K562 (cell line): ENCODE measurements at regions not wholly inside any gene's neighbourhood (a gene's known extent, or its start where the extent isn't known, plus 50 kb on each side); places are given as distances from the start of the nearest gene placed in this dataset.

Experiments used
- CREB1 ChIP-seq, 2 experiments: sonication (generic) in 1 of 2; formaldehyde crosslinking in 1 of 2; IDR thresholded peaks; 2 replicates each; pipeline versions ENCODE4 v1.6.1 to v1.8.0; 2012 to 2022; ENCODE audit warnings: inconsistent platforms in 1 of 2, mild to moderate bottlenecking in 1 of 2, missing genetic modification reagents in 1 of 2, moderate library complexity in 1 of 2
- CXXC5 ChIP-seq: fragments of 250-450 bp; sonication (Bioruptor Pico); IDR thresholded peaks from 2 replicates; pipeline ENCODE4 v1.8.0; 2022; ENCODE audit warnings: inconsistent platforms, mild to moderate bottlenecking, moderate library complexity
- E2F5 ChIP-seq: sonication (generic); formaldehyde crosslinking; IDR thresholded peaks from 2 replicates; pipeline ENCODE4 v1.8.0; 2022; ENCODE audit warnings: mild to moderate bottlenecking, missing genetic modification reagents
- ESRRA ChIP-seq: fragments of 450-650 bp; IDR thresholded peaks from 2 replicates; pipeline ENCODE4 v1.6.1; 2014; ENCODE audit warnings: low read depth, mild to moderate bottlenecking, moderate library complexity, borderline replicate concordance
- FOS ChIP-seq: IDR thresholded peaks from 3 replicates; pipeline ENCODE4 v1.6.1; 2011; ENCODE audit not compliant: insufficient read length; ENCODE audit errors: extremely low read depth
- FOXK2 ChIP-seq, 2 experiments: fragments of 450-650 bp; IDR thresholded peaks in 1 of 2; conservative IDR thresholded peaks in 1 of 2; 2 replicates each; pipeline ENCODE4 v1.6.1; 2016; ENCODE audit warnings: low read depth in 2 of 2, mild to moderate bottlenecking in 1 of 2
- FOXM1 ChIP-seq, 2 experiments: fragments of 450-650 bp in 1 of 2; sonication (generic) in 1 of 2; formaldehyde crosslinking in 1 of 2; IDR thresholded peaks; 2 replicates each; pipeline versions ENCODE4 v1.6.1 to v1.9.0; 2017 to 2022; ENCODE audit warnings: low read depth in 2 of 2, mild to moderate bottlenecking in 2 of 2, missing genetic modification reagents in 1 of 2, moderate library complexity in 1 of 2
- KDM5B ChIP-seq: fragments of 200-600 bp; sonication (generic); IDR thresholded peaks from 2 replicates; pipeline ENCODE4 v1.6.1; 2012; ENCODE audit warnings: low read depth, mild to moderate bottlenecking, moderate library complexity, low read length, control low read depth, inconsistent platforms; ENCODE audit not compliant: insufficient replicate concordance
- MXI1 ChIP-seq: IDR thresholded peaks from 2 replicates; pipeline ENCODE4 v1.6.1; 2011; ENCODE audit warnings: low read depth, mild to moderate bottlenecking, improper control_type of control experiment, low read length
- PHB2 ChIP-seq: fragments of 450-650 bp; IDR thresholded peaks from 2 replicates; pipeline ENCODE4 v1.6.1; 2017; ENCODE audit warnings: low read depth
- PML ChIP-seq: IDR thresholded peaks from 2 replicates; pipeline ENCODE4 v1.6.1; 2012; ENCODE audit warnings: low read length, inconsistent platforms
- POLR2AphosphoS2 ChIP-seq: IDR thresholded peaks from 2 replicates; pipeline ENCODE4 v1.6.1; 2012; ENCODE audit warnings: low read length, improper control_type of control experiment
- PPARD ChIP-seq: fragments of 250-450 bp; sonication (Bioruptor Pico); IDR thresholded peaks from 2 replicates; pipeline ENCODE4 v1.8.0; 2022; ENCODE audit warnings: inconsistent platforms, mild to moderate bottlenecking, moderate library complexity
- RFX5 ChIP-seq: IDR thresholded peaks from 2 replicates; pipeline ENCODE4 v1.6.1; 2011; ENCODE audit warnings: low read depth, mild to moderate bottlenecking, improper control_type of control experiment, low read length
- SMARCE1 ChIP-seq: fragments of 450-650 bp; IDR thresholded peaks from 2 replicates; pipeline ENCODE4 v1.7.1; 2016; ENCODE audit warnings: mild to moderate bottlenecking
- TBP ChIP-seq: optimal IDR thresholded peaks from 2 replicates; pipeline ENCODE3; 2011; ENCODE audit warnings: low read depth, low read length, improper control_type of control experiment
- TCF7L2 ChIP-seq: fragments of 150-350 bp; IDR thresholded peaks from 2 replicates; pipeline ENCODE4 v1.6.1; 2016; ENCODE audit warnings: low read depth, mild to moderate bottlenecking, low read length, moderate library complexity
- THAP12 ChIP-seq: fragments of 250-450 bp; sonication (Bioruptor Pico); IDR thresholded peaks from 2 replicates; pipeline ENCODE4 v1.9.0; 2021; ENCODE audit warnings: mild to moderate bottlenecking, inconsistent platforms
- TOE1 ChIP-seq, 2 experiments: fragments of 450-650 bp in 1 of 2; sonication (generic) in 1 of 2; formaldehyde crosslinking in 1 of 2; IDR thresholded peaks; 2 replicates each; pipeline versions ENCODE4 v1.7.1 to v1.8.0; 2016 to 2022; ENCODE audit warnings: borderline replicate concordance in 2 of 2, mild to moderate bottlenecking in 2 of 2, antibody characterized with exemption in 1 of 2, inconsistent platforms in 1 of 2, low read depth in 1 of 2, missing genetic modification reagents in 1 of 2, moderate library complexity in 1 of 2
- ZC3H11A ChIP-seq: IDR thresholded peaks from 2 replicates; pipeline ENCODE4 v1.6.1; 2012; ENCODE audit warnings: low read depth, low read length, improper control_type of control experiment
- ZC3H8 ChIP-seq: fragments of 450-650 bp; IDR thresholded peaks from 2 replicates; pipeline ENCODE4 v1.6.1; 2017
- ZEB2 ChIP-seq: fragments of 450-650 bp; IDR thresholded peaks from 2 replicates; pipeline ENCODE4 v1.6.1; 2016
- ZNF134 ChIP-seq: fragments of 250-450 bp; sonication (Bioruptor Pico); conservative IDR thresholded peaks from 2 replicates; pipeline ENCODE4 v1.4.0; 2020
- ZNF224 ChIP-seq: sonication (generic); formaldehyde crosslinking; IDR thresholded peaks from 2 replicates; pipeline ENCODE4 v1.8.0; 2022; ENCODE audit warnings: mild to moderate bottlenecking, missing genetic modification reagents
- ZNF23 ChIP-seq: fragments of 250-450 bp; sonication (Bioruptor Pico); IDR thresholded peaks from 2 replicates; pipeline ENCODE4 v1.4.0; 2020; ENCODE audit warnings: mild to moderate bottlenecking
- ZNF253 ChIP-seq: fragments of 250-450 bp; sonication (Bioruptor Pico); conservative IDR thresholded peaks from 2 replicates; pipeline ENCODE4 v1.6.1; 2021; ENCODE audit warnings: mild to moderate bottlenecking
- ZNF324 ChIP-seq: fragments of 250-450 bp; sonication (Bioruptor Pico); IDR thresholded peaks from 2 replicates; pipeline ENCODE4 v1.4.0; 2020; ENCODE audit warnings: mild to moderate bottlenecking
- ZNF436 ChIP-seq: fragments of 250-450, 450-650 bp; sonication (Bioruptor Pico); formaldehyde crosslinking; IDR thresholded peaks from 2 replicates; pipeline ENCODE4 v1.7.0; 2020; ENCODE audit warnings: mild to moderate bottlenecking

GRCh38 chr2:55106148-55106547 lies 55.9 kb upstream of the RTN4 start (continued):
- no peak for TF ChIP-seq PML
- TF ChIP-seq FOXK2 (conservative IDR thresholded peaks at IDR 0.05 in 1 of 2, IDR thresholded peaks at IDR 0.05 in 1 of 2; ENCODE audit: low read depth in 2 of 2) = 0 out of 4 replicates have a peak, but pooled peaks of 1 of the 2 experiments have one; percentile 28
- no peak for TF ChIP-seq TBP
- no peak for TF ChIP-seq ESRRA
- no peak for TF ChIP-seq ZNF324 (CRISPR knock-in tag)
- TF ChIP-seq FOS = no peak
- TF ChIP-seq ZC3H8 = no peak
- no peak for TF ChIP-seq POLR2AphosphoS2
- no peak for TF ChIP-seq ZC3H11A
- TF ChIP-seq CREB1 (IDR thresholded peaks at IDR 0.05) = no peak
- no peak for TF ChIP-seq CREB1 (CRISPR knock-in tag; IDR thresholded peaks at IDR 0.05)
- no peak for TF ChIP-seq ZNF253
- no peak for TF ChIP-seq E2F5 (CRISPR knock-in tag)
- TF ChIP-seq TCF7L2 = no peak
- TF ChIP-seq ZNF436 (CRISPR knock-in tag) = no peak
- TF ChIP-seq ZEB2 = 0 out of 2 replicates have a peak, but pooled peaks have one; percentile 42
- no peak for TF ChIP-seq ZNF23 (CRISPR knock-in tag)
- TF ChIP-seq FOXM1 (IDR thresholded peaks at IDR 0.05; ENCODE audit: low read depth) = 0 out of 2 replicates have a peak, but pooled peaks have one; percentile 14
- no peak for TF ChIP-seq FOXM1 (CRISPR knock-in tag; IDR thresholded peaks at IDR 0.05; ENCODE audit: low read depth)
- no peak for TF ChIP-seq RFX5
- TF ChIP-seq MXI1 = no peak
- no peak for TF ChIP-seq ZNF224
- TF ChIP-seq ZNF134 (CRISPR knock-in tag) = no peak
- no peak for TF ChIP-seq KDM5B
- no peak for TF ChIP-seq PPARD (CRISPR knock-in tag)
- no peak for TF ChIP-seq THAP12 (CRISPR knock-in tag)
- no peak for TF ChIP-seq PHB2
- TF ChIP-seq TOE1 (IDR thresholded peaks at IDR 0.05; ENCODE audit: borderline replicate concordance) = no peak
- no peak for TF ChIP-seq TOE1 (CRISPR knock-in tag; IDR thresholded peaks at IDR 0.05; ENCODE audit: borderline replicate concordance, low read depth)
- peak; percentile 75; the same call in 1 of the 2 replicates for TF ChIP-seq SMARCE1
- peak; percentile 48 for TF ChIP-seq CXXC5 (CRISPR knock-in tag)
